H1 (cell line): ENCODE measurements at regions not wholly inside any gene's neighbourhood (a gene's known extent, or its start where the extent isn't known, plus 50 kb on each side); places are given as distances from the start of the nearest gene placed in this dataset.

Source experiments
- CTCF ChIP-seq, 3 experiments: IDR thresholded peaks; 1 replicate in 2 of 3; 2 replicates in 1 of 3; pipeline versions ENCODE4 v1.5.1 to v1.6.1; 2011; ENCODE audit warnings: low read length in 3 of 3, mild to moderate bottlenecking in 3 of 3, inconsistent platforms in 2 of 3, low read depth in 1 of 3, moderate library complexity in 1 of 3; ENCODE audit not compliant: insufficient read depth in 1 of 3; ENCODE audit errors: control extremely low read depth in 1 of 3
- HDAC2 ChIP-seq, 2 experiments: fragments of 300-600 bp in 1 of 2; sonication (generic) in 1 of 2; IDR thresholded peaks; 2 replicates each; pipeline ENCODE4 v1.6.1; 2011 to 2012; ENCODE audit warnings: low read depth in 2 of 2, low read length in 2 of 2, mild to moderate bottlenecking in 2 of 2, moderate library complexity in 2 of 2, borderline replicate concordance in 1 of 2, inconsistent platforms in 1 of 2
- HDAC6 ChIP-seq: IDR thresholded peaks from one replicate; pipeline ENCODE4 v1.7.1; 2012; ENCODE audit warnings: low read depth, mild to moderate bottlenecking, inconsistent platforms, low read length, moderate library complexity
- TF ChIP-seq, protein P1 (sequence below): fragments of 300-600 bp; sonication (generic); IDR thresholded peaks from 2 replicates; pipeline ENCODE4 v1.7.1; 2012; ENCODE audit warnings: low read length, moderate library complexity, mild to moderate bottlenecking, inconsistent platforms; ENCODE audit not compliant: insufficient replicate concordance

DNA sequence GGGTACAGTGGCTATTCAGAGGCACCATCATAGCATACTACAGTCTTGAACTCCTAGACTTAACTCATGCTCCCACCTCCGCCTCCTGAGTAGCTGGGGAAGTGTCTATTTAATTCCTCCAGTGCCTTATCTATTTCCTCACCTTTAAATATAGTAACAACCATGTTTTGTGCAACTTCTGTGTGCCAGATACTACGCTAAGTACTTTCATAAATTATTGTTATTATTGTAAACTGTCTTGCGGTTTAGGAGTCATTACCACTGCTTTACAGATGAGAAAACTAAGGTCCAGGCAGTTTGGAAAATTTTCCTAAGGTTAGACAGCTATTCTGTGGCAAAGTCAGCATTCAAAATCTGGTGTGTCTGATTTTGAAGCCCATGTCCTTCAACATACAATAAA is 359.1 kb upstream of the XYLT1 start (continued):
- TF ChIP-seq, protein P1, sequence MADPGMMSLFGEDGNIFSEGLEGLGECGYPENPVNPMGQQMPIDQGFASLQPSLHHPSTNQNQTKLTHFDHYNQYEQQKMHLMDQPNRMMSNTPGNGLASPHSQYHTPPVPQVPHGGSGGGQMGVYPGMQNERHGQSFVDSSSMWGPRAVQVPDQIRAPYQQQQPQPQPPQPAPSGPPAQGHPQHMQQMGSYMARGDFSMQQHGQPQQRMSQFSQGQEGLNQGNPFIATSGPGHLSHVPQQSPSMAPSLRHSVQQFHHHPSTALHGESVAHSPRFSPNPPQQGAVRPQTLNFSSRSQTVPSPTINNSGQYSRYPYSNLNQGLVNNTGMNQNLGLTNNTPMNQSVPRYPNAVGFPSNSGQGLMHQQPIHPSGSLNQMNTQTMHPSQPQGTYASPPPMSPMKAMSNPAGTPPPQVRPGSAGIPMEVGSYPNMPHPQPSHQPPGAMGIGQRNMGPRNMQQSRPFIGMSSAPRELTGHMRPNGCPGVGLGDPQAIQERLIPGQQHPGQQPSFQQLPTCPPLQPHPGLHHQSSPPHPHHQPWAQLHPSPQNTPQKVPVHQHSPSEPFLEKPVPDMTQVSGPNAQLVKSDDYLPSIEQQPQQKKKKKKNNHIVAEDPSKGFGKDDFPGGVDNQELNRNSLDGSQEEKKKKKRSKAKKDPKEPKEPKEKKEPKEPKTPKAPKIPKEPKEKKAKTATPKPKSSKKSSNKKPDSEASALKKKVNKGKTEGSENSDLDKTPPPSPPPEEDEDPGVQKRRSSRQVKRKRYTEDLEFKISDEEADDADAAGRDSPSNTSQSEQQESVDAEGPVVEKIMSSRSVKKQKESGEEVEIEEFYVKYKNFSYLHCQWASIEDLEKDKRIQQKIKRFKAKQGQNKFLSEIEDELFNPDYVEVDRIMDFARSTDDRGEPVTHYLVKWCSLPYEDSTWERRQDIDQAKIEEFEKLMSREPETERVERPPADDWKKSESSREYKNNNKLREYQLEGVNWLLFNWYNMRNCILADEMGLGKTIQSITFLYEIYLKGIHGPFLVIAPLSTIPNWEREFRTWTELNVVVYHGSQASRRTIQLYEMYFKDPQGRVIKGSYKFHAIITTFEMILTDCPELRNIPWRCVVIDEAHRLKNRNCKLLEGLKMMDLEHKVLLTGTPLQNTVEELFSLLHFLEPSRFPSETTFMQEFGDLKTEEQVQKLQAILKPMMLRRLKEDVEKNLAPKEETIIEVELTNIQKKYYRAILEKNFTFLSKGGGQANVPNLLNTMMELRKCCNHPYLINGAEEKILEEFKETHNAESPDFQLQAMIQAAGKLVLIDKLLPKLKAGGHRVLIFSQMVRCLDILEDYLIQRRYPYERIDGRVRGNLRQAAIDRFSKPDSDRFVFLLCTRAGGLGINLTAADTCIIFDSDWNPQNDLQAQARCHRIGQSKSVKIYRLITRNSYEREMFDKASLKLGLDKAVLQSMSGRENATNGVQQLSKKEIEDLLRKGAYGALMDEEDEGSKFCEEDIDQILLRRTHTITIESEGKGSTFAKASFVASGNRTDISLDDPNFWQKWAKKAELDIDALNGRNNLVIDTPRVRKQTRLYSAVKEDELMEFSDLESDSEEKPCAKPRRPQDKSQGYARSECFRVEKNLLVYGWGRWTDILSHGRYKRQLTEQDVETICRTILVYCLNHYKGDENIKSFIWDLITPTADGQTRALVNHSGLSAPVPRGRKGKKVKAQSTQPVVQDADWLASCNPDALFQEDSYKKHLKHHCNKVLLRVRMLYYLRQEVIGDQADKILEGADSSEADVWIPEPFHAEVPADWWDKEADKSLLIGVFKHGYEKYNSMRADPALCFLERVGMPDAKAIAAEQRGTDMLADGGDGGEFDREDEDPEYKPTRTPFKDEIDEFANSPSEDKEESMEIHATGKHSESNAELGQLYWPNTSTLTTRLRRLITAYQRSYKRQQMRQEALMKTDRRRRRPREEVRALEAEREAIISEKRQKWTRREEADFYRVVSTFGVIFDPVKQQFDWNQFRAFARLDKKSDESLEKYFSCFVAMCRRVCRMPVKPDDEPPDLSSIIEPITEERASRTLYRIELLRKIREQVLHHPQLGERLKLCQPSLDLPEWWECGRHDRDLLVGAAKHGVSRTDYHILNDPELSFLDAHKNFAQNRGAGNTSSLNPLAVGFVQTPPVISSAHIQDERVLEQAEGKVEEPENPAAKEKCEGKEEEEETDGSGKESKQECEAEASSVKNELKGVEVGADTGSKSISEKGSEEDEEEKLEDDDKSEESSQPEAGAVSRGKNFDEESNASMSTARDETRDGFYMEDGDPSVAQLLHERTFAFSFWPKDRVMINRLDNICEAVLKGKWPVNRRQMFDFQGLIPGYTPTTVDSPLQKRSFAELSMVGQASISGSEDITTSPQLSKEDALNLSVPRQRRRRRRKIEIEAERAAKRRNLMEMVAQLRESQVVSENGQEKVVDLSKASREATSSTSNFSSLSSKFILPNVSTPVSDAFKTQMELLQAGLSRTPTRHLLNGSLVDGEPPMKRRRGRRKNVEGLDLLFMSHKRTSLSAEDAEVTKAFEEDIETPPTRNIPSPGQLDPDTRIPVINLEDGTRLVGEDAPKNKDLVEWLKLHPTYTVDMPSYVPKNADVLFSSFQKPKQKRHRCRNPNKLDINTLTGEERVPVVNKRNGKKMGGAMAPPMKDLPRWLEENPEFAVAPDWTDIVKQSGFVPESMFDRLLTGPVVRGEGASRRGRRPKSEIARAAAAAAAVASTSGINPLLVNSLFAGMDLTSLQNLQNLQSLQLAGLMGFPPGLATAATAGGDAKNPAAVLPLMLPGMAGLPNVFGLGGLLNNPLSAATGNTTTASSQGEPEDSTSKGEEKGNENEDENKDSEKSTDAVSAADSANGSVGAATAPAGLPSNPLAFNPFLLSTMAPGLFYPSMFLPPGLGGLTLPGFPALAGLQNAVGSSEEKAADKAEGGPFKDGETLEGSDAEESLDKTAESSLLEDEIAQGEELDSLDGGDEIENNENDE: no peak
- TF ChIP-seq HDAC2 (IDR thresholded peaks at IDR 0.05; ENCODE audit: borderline replicate concordance in 1 of 2, low read depth in 2 of 2, low read length in 2 of 2): no peak
- no peak for TF ChIP-seq CTCF (IDR thresholded peaks at IDR 0.05; ENCODE audit: control extremely low read depth in 1 of 3, insufficient read depth in 1 of 3, low read depth in 1 of 3, low read length in 3 of 3)
- no peak for TF ChIP-seq HDAC6
